Thymus (tissue), 11 donors: ENCODE measurements at regions not wholly inside any gene's neighbourhood (a gene's known extent, or its start where the extent isn't known, plus 50 kb on each side); places are given as distances from the start of the nearest gene placed in this dataset.

Experiments
- DNase-seq, 9 donors: peaks; one replicate each; pipeline ENCODE4 v3.0.0-alpha.2; 2013; ENCODE audit warnings: low spot score in 9 of 9, low read depth in 6 of 9, missing footprints in 1 of 9
- H3K27ac ChIP-seq, 2 donors: one replicate each; pipeline ENCODE4 v1.5.1; 2013; ENCODE audit warnings: control low read depth in 1 of 2, low read depth in 1 of 2, low read length in 1 of 2, mild to moderate bottlenecking in 1 of 2, moderate library complexity in 1 of 2
- H3K27me3 ChIP-seq, 2 donors: one replicate each; pipeline ENCODE4 v1.5.1; 2013; ENCODE audit warnings: low read length in 1 of 2; ENCODE audit not compliant: control insufficient read depth in 2 of 2, insufficient read depth in 1 of 2
- H3K36me3 ChIP-seq, 2 donors: one replicate each; pipeline ENCODE4 v1.5.1; 2013; ENCODE audit warnings: low read length in 1 of 2, mild to moderate bottlenecking in 1 of 2, moderate library complexity in 1 of 2; ENCODE audit not compliant: control insufficient read depth in 2 of 2, insufficient read depth in 2 of 2
- H3K4me1 ChIP-seq, 2 donors: one replicate each; pipeline ENCODE4 v1.5.1; 2013; ENCODE audit warnings: low read length in 2 of 2; ENCODE audit not compliant: control insufficient read depth in 2 of 2, insufficient read depth in 2 of 2
- H3K4me3 ChIP-seq, 2 donors: one replicate each; pipeline ENCODE4 v1.5.1; 2013; ENCODE audit warnings: low read length in 2 of 2, control low read depth in 1 of 2, mild to moderate bottlenecking in 1 of 2
- H3K9me3 ChIP-seq, 2 donors: one replicate each; pipeline ENCODE4 v1.5.1; 2013; ENCODE audit warnings: low read length in 1 of 2, mild to moderate bottlenecking in 1 of 2; ENCODE audit not compliant: control insufficient read depth in 2 of 2, insufficient read depth in 1 of 2
- WGBS: extraction: QIAGEN DNeasy Blood & Tissue Kit; methylation state at CpG from one replicate; pipeline ENCODE4 v1.1.7; 2013; 5-methylcytosine and 5-hydroxymethylcytosine counted together
- donor health status: healthy.

DNA sequence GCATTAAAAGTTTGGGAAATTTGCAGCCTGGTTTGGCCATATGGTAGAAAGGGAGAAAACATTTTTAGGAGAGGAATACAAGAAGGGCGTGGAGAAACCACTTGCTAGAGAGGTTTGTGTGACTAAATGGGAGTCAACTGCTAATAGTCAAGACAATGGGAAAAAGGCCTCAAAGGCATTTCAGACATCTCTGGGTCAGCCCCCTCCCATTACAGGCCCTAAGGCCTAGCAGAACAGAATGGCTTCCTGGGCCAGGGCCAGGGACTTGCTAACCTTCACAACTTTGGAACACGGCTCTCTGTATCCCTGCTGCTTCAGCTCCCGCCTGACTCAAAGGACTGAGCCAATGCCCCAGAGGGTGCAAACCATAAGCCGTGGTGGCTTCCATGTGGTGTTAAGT lies 752.3 kb upstream of the ADAMTS5 start:
- no peak for DNase-seq
- Histone ChIP-seq H3K27ac (no peak overlapping the region), H3K4me3 (no peak overlapping the region), H3K27me3 (no peaks in the 10 kb centered on the region), H3K36me3 (no peaks in the 10 kb centered on the region), H3K4me1 (no peaks in the 10 kb centered on the region), H3K9me3 (no peaks in the 10 kb centered on the region)
- 93% methylated on average over 4 of the region's 4 CpGs for whole genome bisulfite sequencing

DNA sequence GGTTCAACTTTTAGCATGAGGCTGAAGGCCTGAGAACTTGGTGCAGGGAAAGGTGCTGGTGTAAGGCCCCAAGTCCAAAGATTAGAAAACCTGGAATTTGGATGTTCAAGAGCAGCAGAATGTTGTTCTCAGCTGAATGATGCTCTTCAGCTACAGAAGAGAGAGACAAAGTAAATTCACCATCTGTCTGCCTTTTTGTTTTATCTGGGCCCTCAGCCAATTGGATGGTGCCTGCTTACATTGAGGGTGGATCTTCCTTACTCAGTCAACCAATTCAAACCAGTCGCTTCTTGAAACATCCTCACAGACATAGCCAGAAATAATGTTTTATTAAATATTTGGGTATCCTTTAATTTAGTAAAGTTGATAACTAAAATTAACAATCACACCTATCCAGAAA lies 748.2 kb upstream of the ADAMTS5 start:
- Histone ChIP-seq H3K4me1 (no peaks in the 10 kb centered on the region), H3K27ac (no peak overlapping the region), H3K9me3 (no peaks in the 10 kb centered on the region), H3K4me3 (no peak overlapping the region), H3K36me3 (no peaks in the 10 kb centered on the region), H3K27me3 (no peaks in the 10 kb centered on the region)
- DNase-seq, result no peak
- WGBS, result 92% methylated on average over 1 of the region's 1 CpG

DNA sequence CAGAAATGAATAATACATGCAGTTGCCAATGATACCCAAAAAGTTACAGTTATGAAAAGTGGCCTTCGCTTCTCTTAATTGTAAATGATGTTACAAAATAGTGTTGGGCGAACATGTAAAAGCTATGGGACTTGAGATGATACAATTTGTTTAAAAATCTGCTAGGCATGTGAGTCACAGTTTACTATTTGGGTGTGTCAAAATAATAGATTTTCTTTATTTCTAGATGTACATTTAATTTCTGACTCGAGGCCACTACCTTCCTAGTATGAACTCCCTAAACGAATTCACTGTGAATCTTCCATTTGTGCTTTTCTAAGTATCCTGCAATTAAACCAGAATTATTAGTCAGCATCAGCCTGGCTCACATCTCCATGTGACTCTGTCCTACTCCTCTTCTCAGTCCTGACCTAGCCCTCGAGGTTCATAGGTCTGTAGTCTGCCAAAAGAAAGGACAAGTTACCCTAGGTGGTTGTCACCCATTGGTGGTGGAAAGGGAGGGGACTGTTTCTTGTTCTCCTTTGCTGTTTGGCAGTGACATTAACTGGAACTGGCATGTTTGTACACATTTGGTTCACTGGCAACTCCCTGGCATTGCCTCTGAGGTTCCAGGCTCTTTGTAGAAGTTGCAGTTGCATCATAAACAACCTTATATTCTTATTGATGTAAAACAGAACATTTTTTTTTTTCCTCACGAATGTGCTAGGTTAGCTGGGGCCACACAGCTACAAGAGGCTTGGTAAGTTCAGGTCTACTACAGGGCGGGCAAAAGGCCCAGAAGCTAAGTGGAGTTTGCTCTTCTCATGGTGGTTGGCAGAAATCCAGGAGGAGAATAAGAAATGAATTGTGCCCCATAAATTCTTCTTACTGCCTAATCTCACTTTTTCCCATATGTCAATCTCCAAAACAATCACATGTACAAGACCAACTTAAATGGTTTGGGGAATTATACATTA lies 746.5 kb upstream of the ADAMTS5 start:
- no peak overlapping the region for H3K4me3 ChIP-seq
- no peaks in the 10 kb centered on the region for H3K4me1 ChIP-seq
- no peaks in the 10 kb centered on the region for H3K36me3 ChIP-seq
- no peaks in the 10 kb centered on the region for H3K27me3 ChIP-seq
- no peaks in the 10 kb centered on the region for H3K9me3 ChIP-seq
- 78% methylated on average over 7 of the region's 7 CpGs for WGBS
- no peak for DNase-seq
- H3K27ac ChIP-seq, result no peak overlapping the region

DNA sequence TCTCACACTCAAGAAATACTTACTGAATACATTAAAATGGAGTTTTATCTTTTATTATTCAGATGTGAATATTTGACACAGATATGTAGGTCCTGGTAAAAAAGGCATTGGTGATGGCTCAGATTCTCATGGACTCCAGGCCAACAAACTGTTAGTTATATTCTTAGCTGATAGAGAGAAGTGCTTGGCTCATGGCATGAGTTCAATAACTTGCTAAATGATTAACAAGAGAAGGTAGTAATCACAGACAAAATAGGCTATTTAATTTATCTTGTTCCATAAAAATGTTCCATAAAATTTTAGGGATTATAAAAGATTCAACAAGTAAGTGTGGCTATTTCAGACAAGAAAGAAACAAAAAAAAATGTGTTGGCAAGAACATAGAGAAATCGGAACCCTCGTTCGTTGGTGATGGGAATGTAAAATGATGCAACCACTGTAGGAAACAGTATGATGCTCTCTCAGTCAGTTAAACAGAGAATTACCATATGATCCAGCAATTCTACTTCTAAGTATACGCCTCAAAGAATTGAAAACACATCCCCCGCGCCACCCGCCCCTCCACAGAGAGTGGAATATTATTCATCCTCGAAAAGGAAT lies 737.8 kb upstream of the ADAMTS5 start:
- Histone ChIP-seq H3K27me3 (no peaks in the 10 kb centered on the region), H3K4me3 (no peak overlapping the region), H3K9me3 (no peaks in the 10 kb centered on the region), H3K36me3 (no peaks in the 10 kb centered on the region), H3K4me1 (no peaks in the 10 kb centered on the region), H3K27ac (no peak overlapping the region)
- WGBS, result 97% methylated on average over 8 of the region's 8 CpGs
- no peak for DNase-seq

DNA sequence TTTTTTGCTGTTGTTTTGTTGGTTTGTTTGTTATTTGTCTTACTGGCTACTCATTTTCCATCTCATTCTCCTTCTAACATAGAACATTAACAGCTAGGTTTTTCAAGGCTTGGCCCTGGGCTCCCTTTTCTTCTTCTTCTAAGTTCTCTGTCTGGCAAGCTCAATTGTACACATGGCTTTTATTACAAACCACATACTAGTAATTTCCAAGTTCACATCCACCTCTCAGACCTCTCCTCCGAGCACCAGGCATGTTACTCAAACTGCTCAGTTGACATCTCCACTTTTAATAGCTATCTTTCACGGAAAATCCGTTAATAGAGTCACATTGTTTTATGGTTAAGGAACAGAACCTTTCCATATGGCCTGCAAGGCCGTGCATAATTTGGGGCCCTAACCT lies 736.9 kb upstream of the ADAMTS5 start:
- Histone ChIP-seq H3K9me3 (no peaks in the 10 kb centered on the region), H3K36me3 (no peaks in the 10 kb centered on the region), H3K27ac (no peak overlapping the region), H3K27me3 (no peaks in the 10 kb centered on the region), H3K4me3 (no peak overlapping the region), H3K4me1 (no peaks in the 10 kb centered on the region)
- no peak for DNase-seq
- 82% methylated on average over 4 of the region's 4 CpGs for WGBS

DNA sequence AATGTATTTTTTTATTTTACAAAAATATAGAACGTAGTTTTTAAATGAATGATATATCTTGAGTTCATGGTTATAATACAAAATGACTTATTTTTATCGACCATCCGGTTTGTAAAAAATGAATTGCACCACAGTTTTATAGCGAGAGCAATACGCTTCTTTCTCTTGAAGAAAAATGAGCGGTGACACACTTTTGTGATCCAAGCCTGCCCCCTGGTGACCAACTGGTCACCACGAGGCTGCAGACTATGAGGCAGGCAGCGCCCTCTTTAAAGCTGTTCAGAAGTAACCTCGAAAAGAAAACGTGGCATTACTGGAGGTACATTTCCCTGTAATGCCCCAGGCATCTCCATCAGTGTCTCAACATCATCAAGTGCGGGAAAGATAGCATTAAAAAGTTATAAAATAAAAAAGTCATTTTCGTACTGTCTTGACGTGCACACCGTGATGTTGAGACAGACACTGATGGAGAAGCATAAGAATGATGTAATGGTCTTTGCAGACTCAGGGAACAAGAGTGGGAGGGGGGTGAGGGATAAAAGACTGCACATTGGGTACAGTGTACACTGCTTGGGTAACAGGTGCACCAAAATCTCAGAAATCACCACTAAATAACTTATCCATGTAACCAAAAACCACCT lies 734.2 kb upstream of the ADAMTS5 start:
- no peaks in the 10 kb centered on the region for H3K27me3 ChIP-seq
- no peak overlapping the region for H3K27ac ChIP-seq
- H3K36me3 ChIP-seq, result no peaks in the 10 kb centered on the region
- peak; percentile 2 to 51 (median 8) for DNase-seq
- no peak overlapping the region for H3K4me3 ChIP-seq
- H3K4me1 ChIP-seq, result no peaks in the 10 kb centered on the region
- 7% methylated on average over 14 of the region's 14 CpGs for WGBS
- no peaks in the 10 kb centered on the region for H3K9me3 ChIP-seq

DNA sequence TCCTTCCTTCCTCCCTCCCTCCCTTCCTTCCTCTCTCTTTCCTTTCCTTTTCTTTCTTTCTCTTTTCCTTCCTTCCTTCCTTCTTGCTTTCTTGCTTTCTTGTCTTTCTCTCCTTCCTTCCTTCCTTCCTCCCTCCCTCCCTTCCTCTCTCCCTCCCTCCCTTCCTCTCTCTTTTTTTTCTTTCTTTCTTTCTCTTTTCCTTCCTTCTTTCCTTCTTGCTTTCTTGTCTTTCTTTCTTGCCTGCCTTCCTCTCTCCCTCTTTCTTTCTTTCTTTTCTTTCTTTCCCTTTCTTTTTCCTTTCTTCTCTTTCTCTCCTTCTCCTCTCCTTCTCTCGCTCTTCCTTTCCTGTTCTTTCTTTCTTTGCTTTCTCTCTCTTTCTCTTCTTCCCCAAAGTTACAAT lies 728.4 kb upstream of the ADAMTS5 start:
- H3K4me1 ChIP-seq, result no peaks in the 10 kb centered on the region
- no peaks in the 10 kb centered on the region for H3K36me3 ChIP-seq
- H3K4me3 ChIP-seq, result no peak overlapping the region
- H3K27ac ChIP-seq, result no peak overlapping the region
- WGBS, result 98% methylated on average over 1 of the region's 1 CpG
- H3K27me3 ChIP-seq, result no peaks in the 10 kb centered on the region
- DNase-seq, result no peak
- no peaks in the 10 kb centered on the region for H3K9me3 ChIP-seq

DNA sequence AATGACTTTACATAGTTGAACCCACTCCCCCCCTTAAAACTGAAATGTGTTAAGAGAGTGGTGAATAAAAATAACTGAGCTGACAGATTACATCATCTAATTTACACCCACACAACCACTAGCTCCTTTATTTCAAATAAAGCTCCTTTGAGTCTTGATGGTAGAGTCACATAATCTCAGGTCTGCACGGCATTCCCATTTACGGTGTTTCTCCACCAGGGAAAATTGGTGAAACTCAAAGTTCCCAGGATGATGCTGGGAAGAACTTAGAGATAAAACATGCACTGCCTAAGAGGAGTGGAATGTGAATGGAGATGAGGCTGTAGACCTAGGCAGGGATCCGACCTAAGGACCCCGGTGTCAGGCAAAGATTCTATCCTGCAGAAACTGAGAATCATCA lies 727.8 kb upstream of the ADAMTS5 start:
- WGBS, result 81% methylated on average over 4 of the region's 4 CpGs
- Histone ChIP-seq H3K9me3 (no peaks in the 10 kb centered on the region), H3K4me3 (no peak overlapping the region), H3K27ac (no peak overlapping the region), H3K27me3 (no peaks in the 10 kb centered on the region), H3K4me1 (no peaks in the 10 kb centered on the region), H3K36me3 (no peaks in the 10 kb centered on the region)
- DNase-seq, result no peak

DNA sequence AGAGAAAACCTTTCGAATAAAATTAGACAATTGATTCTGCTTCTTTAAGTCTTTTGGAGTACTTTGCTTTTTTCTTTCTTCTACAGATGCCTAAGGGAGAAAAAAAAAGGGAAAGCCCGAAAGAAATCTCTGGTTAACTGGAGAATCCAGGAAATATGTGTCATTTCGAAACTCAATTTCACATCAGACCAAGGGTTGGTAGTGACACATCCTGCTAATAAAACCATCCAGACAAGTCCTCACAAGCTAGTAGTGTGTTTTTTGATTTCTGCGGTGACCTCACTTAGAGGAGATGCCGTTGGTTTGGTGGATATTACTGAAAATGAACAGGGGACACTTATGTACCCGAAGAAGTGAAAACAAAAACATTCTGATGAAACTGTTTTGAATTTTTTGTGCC lies 726.5 kb upstream of the ADAMTS5 start:
- no peaks in the 10 kb centered on the region for H3K36me3 ChIP-seq
- no peaks in the 10 kb centered on the region for H3K27me3 ChIP-seq
- no peaks in the 10 kb centered on the region for H3K9me3 ChIP-seq
- 87% methylated on average over 6 of the region's 6 CpGs for WGBS
- no peaks in the 10 kb centered on the region for H3K4me1 ChIP-seq
- DNase-seq, result peak in 1 of 9 donors; percentile 0
- no peak overlapping the region for H3K4me3 ChIP-seq
- no peak overlapping the region for H3K27ac ChIP-seq
